ENCODE measurements at regions not wholly inside any gene's neighbourhood (a gene's known extent, or its start where the extent isn't known, plus 50 kb on each side); places are given as distances from the start of the nearest gene placed in this dataset.

GRCh38 chr12:105907982-105908381, 230.8 kb downstream of the NUAK1 start:
- TF ChIP-seq POLR2A (IDR thresholded peaks at IDR 0.05), result no peak
- TF ChIP-seq CTCF (IDR thresholded peaks at IDR 0.05), result no peak
- no peak for TF ChIP-seq EP300 (IDR thresholded peaks at IDR 0.05)
- TF ChIP-seq POLR2AphosphoS5 (IDR thresholded peaks at IDR 0.05), result no peak

All from upper lobe of left lung (tissue), 4 donors.